ENCODE measurements at regions not wholly inside any gene's neighbourhood (a gene's known extent, or its start where the extent isn't known, plus 50 kb on each side); places are given as distances from the start of the nearest gene placed in this dataset.

DNA sequence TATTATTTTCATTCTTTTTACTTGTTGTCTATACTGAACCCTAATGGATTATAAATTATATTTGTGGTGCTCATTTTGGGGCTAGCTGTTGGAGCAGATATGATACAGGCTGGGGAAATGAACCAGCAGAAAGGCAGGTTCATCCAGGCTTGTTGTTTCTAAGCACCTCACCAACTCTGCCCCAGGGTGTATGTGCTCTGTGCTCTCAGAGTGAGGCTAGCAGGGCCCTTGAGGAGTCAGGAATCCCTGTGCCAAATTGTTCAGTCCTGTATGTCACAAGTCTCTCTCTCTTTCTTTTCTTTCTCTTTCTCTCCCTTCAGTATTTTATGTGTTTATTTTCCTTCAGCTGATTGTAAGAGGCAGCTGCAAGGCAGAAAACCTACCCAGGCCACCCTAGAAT is 181.1 kb upstream of the DPP10 start:
- Histone ChIP-seq H3K79me1 (ENCODE audit: low read depth, low read length) (no peaks in the 10 kb centered on the region), H2BK12ac (ENCODE audit: low read length) (no peak overlapping the region), H4K8ac (ENCODE audit: low read depth, low read length) (no peak overlapping the region), H2AK5ac (ENCODE audit: low read depth, low read length) (no peak overlapping the region), H3K14ac (ENCODE audit: low read length) (no peak overlapping the region), H3K4ac (ENCODE audit: low read length) (no peak overlapping the region), H3K27me3 (ENCODE audit: control insufficient read depth in 3 of 3, insufficient read depth in 3 of 3, low read depth in 1 of 3, low read length in 3 of 3) (no peaks in the 10 kb centered on the region), H2AFZ (ENCODE audit: low read length) (no peak overlapping the region), H3K27ac (replicated peaks; ENCODE audit: low read length) (no peak overlapping the region), H3K4me3 (ENCODE audit: low read length in 2 of 2) (no peak overlapping the region), H2BK15ac (ENCODE audit: low read length) (no peak overlapping the region), H3K9ac (ENCODE audit: low read depth, low read length, poor library complexity) (no peak overlapping the region), H4K91ac (ENCODE audit: low read depth, low read length, poor library complexity) (no peak overlapping the region), H3K4me2 (ENCODE audit: insufficient read depth, low read length, poor library complexity, severe bottlenecking) (no peak overlapping the region), H3K9me3 (replicated peaks in 1 of 2; ENCODE audit: control insufficient read depth in 2 of 2, insufficient read depth in 1 of 2, low read depth in 1 of 2, low read length in 2 of 2) (peaks cover 0 to 3% of the 10 kb centered on the region in 2 donors), H3K36me3 (replicated peaks in 1 of 2; ENCODE audit: control insufficient read depth in 2 of 2, insufficient read depth in 2 of 2, low read length in 2 of 2) (no peaks in the 10 kb centered on the region), H3K4me1 (ENCODE audit: control insufficient read depth in 2 of 2, insufficient read depth in 1 of 2, low read depth in 1 of 2, low read length in 2 of 2) (no peaks in the 10 kb centered on the region), H2BK5ac (ENCODE audit: low read length) (no peak overlapping the region), H3K23ac (ENCODE audit: low read depth, low read length, poor library complexity) (no peak overlapping the region), H2BK120ac (ENCODE audit: low read depth, low read length) (no peak overlapping the region), H3K18ac (ENCODE audit: low read length) (no peak overlapping the region)
- no peak for DNase-seq (ENCODE audit: low spot score)

- no peak overlapping the region for H3K23ac ChIP-seq (ENCODE audit: low read depth, low read length, poor library complexity)
- H2BK15ac ChIP-seq (ENCODE audit: low read length), result no peak overlapping the region
- no peaks in the 10 kb centered on the region for H3K36me3 ChIP-seq (replicated peaks in 1 of 2; ENCODE audit: control insufficient read depth in 2 of 2, insufficient read depth in 2 of 2, low read length in 2 of 2)
- no peak overlapping the region for H3K9ac ChIP-seq (ENCODE audit: low read depth, low read length, poor library complexity)
- DNase-seq (ENCODE audit: low spot score), result no peak
- no peaks in the 10 kb centered on the region for H3K9me3 ChIP-seq (replicated peaks in 1 of 2; ENCODE audit: control insufficient read depth in 2 of 2, insufficient read depth in 1 of 2, low read depth in 1 of 2, low read length in 2 of 2)
- no peak overlapping the region for H2AFZ ChIP-seq (ENCODE audit: low read length)
- H3K79me1 ChIP-seq (ENCODE audit: low read depth, low read length), result no peaks in the 10 kb centered on the region
- H4K8ac ChIP-seq (ENCODE audit: low read depth, low read length), result no peak overlapping the region
- no peak overlapping the region for H2BK120ac ChIP-seq (ENCODE audit: low read depth, low read length)
- no peak overlapping the region for H4K91ac ChIP-seq (ENCODE audit: low read depth, low read length, poor library complexity)
- no peak overlapping the region for H3K4ac ChIP-seq (ENCODE audit: low read length)
- H2BK12ac ChIP-seq (ENCODE audit: low read length), result no peak overlapping the region
- no peak overlapping the region for H3K4me3 ChIP-seq (ENCODE audit: low read length in 2 of 2)
- no peak overlapping the region for H3K18ac ChIP-seq (ENCODE audit: low read length)
- H3K27ac ChIP-seq (replicated peaks; ENCODE audit: low read length), result no peak overlapping the region
- H3K4me1 ChIP-seq (ENCODE audit: control insufficient read depth in 2 of 2, insufficient read depth in 1 of 2, low read depth in 1 of 2, low read length in 2 of 2), result no peaks in the 10 kb centered on the region
- H2BK5ac ChIP-seq (ENCODE audit: low read length), result no peak overlapping the region
- no CpG with 5 or more reads among the region's 4 CpGs for WGBS, 2 donors (ENCODE audit: extremely low coverage in 2 of 2, insufficient read length in 2 of 2, insufficient replicate concordance in 1 of 2)
- no peaks in the 10 kb centered on the region for H3K27me3 ChIP-seq (ENCODE audit: control insufficient read depth in 3 of 3, insufficient read depth in 3 of 3, low read depth in 1 of 3, low read length in 3 of 3)
- no peak overlapping the region for H2AK5ac ChIP-seq (ENCODE audit: low read depth, low read length)
- no peak overlapping the region for H3K4me2 ChIP-seq (ENCODE audit: insufficient read depth, low read length, poor library complexity, severe bottlenecking)
- no peak overlapping the region for H3K14ac ChIP-seq (ENCODE audit: low read length)
Observed at GRCh38 chr2:114265261-114265660, 177.2 kb upstream of the DPP10 start.

DNA sequence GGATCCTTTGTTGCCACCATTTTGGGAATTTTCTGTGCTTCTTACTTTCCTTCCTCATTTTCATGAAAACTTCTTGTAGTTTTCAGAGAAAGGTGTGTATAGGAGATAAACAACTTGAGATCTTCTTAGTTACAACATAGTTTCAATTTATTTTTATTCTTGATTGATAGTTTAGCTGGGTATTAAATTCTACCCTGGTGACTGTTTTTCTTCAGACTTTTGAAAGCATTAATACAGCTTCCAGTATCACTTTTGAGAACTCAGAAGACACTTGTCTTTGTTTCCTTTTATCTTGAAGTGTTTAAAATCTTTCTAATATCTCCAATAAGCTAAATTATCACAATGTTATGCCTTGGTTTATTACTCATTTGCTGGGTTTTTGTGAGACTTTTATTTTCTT is 167.5 kb upstream of the DPP10 start:
- Histone ChIP-seq H2BK12ac (ENCODE audit: low read length) (no peak overlapping the region), H2BK15ac (ENCODE audit: low read length) (no peak overlapping the region), H3K27me3 (ENCODE audit: control insufficient read depth in 3 of 3, insufficient read depth in 3 of 3, low read depth in 1 of 3, low read length in 3 of 3) (no peaks in the 10 kb centered on the region), H3K23ac (ENCODE audit: low read depth, low read length, poor library complexity) (no peak overlapping the region), H3K27ac (replicated peaks; ENCODE audit: low read length) (no peak overlapping the region), H3K9me3 (replicated peaks in 1 of 2; ENCODE audit: control insufficient read depth in 2 of 2, insufficient read depth in 1 of 2, low read depth in 1 of 2, low read length in 2 of 2) (no peaks in the 10 kb centered on the region), H3K14ac (ENCODE audit: low read length) (no peak overlapping the region), H3K4me1 (ENCODE audit: control insufficient read depth in 2 of 2, insufficient read depth in 1 of 2, low read depth in 1 of 2, low read length in 2 of 2) (no peaks in the 10 kb centered on the region), H4K8ac (ENCODE audit: low read depth, low read length) (no peak overlapping the region), H2AFZ (ENCODE audit: low read length) (no peak overlapping the region), H3K4ac (ENCODE audit: low read length) (no peak overlapping the region), H3K9ac (ENCODE audit: low read depth, low read length, poor library complexity) (no peak overlapping the region), H3K18ac (ENCODE audit: low read length) (no peak overlapping the region), H4K91ac (ENCODE audit: low read depth, low read length, poor library complexity) (no peak overlapping the region), H3K4me3 (ENCODE audit: low read length in 2 of 2) (no peak overlapping the region), H2BK120ac (ENCODE audit: low read depth, low read length) (no peak overlapping the region), H3K36me3 (replicated peaks in 1 of 2; ENCODE audit: control insufficient read depth in 2 of 2, insufficient read depth in 2 of 2, low read length in 2 of 2) (no peaks in the 10 kb centered on the region), H2BK5ac (ENCODE audit: low read length) (no peak overlapping the region), H3K4me2 (ENCODE audit: insufficient read depth, low read length, poor library complexity, severe bottlenecking) (no peak overlapping the region), H3K79me1 (ENCODE audit: low read depth, low read length) (no peaks in the 10 kb centered on the region), H2AK5ac (ENCODE audit: low read depth, low read length) (no peak overlapping the region)
- DNase-seq (ENCODE audit: low spot score), result no peak

DNA sequence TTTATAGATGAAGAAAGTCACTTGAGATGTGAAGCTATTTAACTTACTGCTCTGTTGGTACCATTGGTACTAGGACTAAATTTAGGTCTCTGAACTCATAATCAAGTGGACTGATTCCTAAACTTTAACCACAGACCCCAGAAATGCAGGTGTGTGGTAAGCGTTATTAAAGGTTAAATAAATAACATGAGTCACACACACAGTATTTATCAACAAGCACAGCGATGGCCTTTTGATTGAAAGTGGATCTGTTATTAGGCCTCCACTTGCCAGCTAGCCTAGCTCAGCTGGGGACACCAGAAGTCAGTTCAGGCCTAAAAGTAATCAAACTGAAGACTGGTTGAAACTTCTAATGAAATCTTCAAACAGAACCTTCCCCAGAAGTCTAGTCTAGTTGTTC is 161.3 kb upstream of the DPP10 start:
- H2BK12ac ChIP-seq (ENCODE audit: low read length), result no peak overlapping the region
- no peaks in the 10 kb centered on the region for H3K27me3 ChIP-seq (ENCODE audit: control insufficient read depth in 3 of 3, insufficient read depth in 3 of 3, low read depth in 1 of 3, low read length in 3 of 3)
- H3K36me3 ChIP-seq (replicated peaks in 1 of 2; ENCODE audit: control insufficient read depth in 2 of 2, insufficient read depth in 2 of 2, low read length in 2 of 2), result no peaks in the 10 kb centered on the region
- no peak for DNase-seq (ENCODE audit: low spot score)
- no peak overlapping the region for H2AFZ ChIP-seq (ENCODE audit: low read length)
- no peak overlapping the region for H4K91ac ChIP-seq (ENCODE audit: low read depth, low read length, poor library complexity)
- no CpG with 5 or more reads among the region's 2 CpGs for WGBS, 2 donors (ENCODE audit: extremely low coverage in 2 of 2, insufficient read length in 2 of 2, insufficient replicate concordance in 1 of 2)
- no peak overlapping the region for H3K27ac ChIP-seq (replicated peaks; ENCODE audit: low read length)
- H2BK15ac ChIP-seq (ENCODE audit: low read length), result no peak overlapping the region
- no peak overlapping the region for H3K9ac ChIP-seq (ENCODE audit: low read depth, low read length, poor library complexity)
- H3K4me1 ChIP-seq (ENCODE audit: control insufficient read depth in 2 of 2, insufficient read depth in 1 of 2, low read depth in 1 of 2, low read length in 2 of 2), result no peaks in the 10 kb centered on the region
- H3K4me3 ChIP-seq (ENCODE audit: low read length in 2 of 2), result no peak overlapping the region
- H2BK120ac ChIP-seq (ENCODE audit: low read depth, low read length), result no peak overlapping the region
- no peak overlapping the region for H3K18ac ChIP-seq (ENCODE audit: low read length)
- no peaks in the 10 kb centered on the region for H3K79me1 ChIP-seq (ENCODE audit: low read depth, low read length)
- no peak overlapping the region for H4K8ac ChIP-seq (ENCODE audit: low read depth, low read length)
- H3K23ac ChIP-seq (ENCODE audit: low read depth, low read length, poor library complexity), result no peak overlapping the region
- no peak overlapping the region for H3K4ac ChIP-seq (ENCODE audit: low read length)
- no peaks in the 10 kb centered on the region for H3K9me3 ChIP-seq (replicated peaks in 1 of 2; ENCODE audit: control insufficient read depth in 2 of 2, insufficient read depth in 1 of 2, low read depth in 1 of 2, low read length in 2 of 2)
- no peak overlapping the region for H3K4me2 ChIP-seq (ENCODE audit: insufficient read depth, low read length, poor library complexity, severe bottlenecking)
- no peak overlapping the region for H3K14ac ChIP-seq (ENCODE audit: low read length)
- no peak overlapping the region for H2AK5ac ChIP-seq (ENCODE audit: low read depth, low read length)
- no peak overlapping the region for H2BK5ac ChIP-seq (ENCODE audit: low read length)

Data from neuronal stem cell (in vitro differentiated cells).